Sigmoid colon (tissue), 6 donors: ENCODE measurements at regions not wholly inside any gene's neighbourhood (a gene's known extent, or its start where the extent isn't known, plus 50 kb on each side); places are given as distances from the start of the nearest gene placed in this dataset.

ENCODE experiments used
- DNase-seq: peaks from one replicate; pipeline ENCODE4 v3.0.0-alpha.2; 2019
- H3K27ac ChIP-seq, 4 donors: fragments of 200-600 bp; sonication (generic); one replicate each; pipeline ENCODE4 v1.5.1; 2016 to 2019; ENCODE audit warnings: mild to moderate bottlenecking in 1 of 4
- H3K27me3 ChIP-seq, 3 donors: fragments of 200-600 bp; sonication (generic); one replicate each; pipeline ENCODE4 v1.5.1; 2019; ENCODE audit warnings: mild to moderate bottlenecking in 1 of 3
- H3K36me3 ChIP-seq, 4 donors: fragments of 200-600 bp; sonication (generic); one replicate each; pipeline ENCODE4 v1.5.1; 2016 to 2019
- H3K4me1 ChIP-seq, 4 donors: fragments of 200-600 bp; sonication (generic); one replicate each; pipeline ENCODE4 v1.5.1; 2017 to 2019
- H3K4me3 ChIP-seq, 4 donors: fragments of 200-600 bp; sonication (generic); one replicate each; pipeline ENCODE4 v1.5.1; 2017 to 2019; ENCODE audit warnings: mild to moderate bottlenecking in 2 of 4, moderate library complexity in 1 of 4
- H3K9me3 ChIP-seq, 4 donors: fragments of 200-600 bp in 3 of 4; sonication (generic) in 3 of 4; one replicate each; pipeline versions ENCODE4 v1.5.1 to v1.6.1; 2013 to 2019
- CTCF ChIP-seq, 4 experiments: fragments of 450-650 bp in 3 of 4; fragments of 200-600 bp in 1 of 4; IDR thresholded peaks; one replicate each; pipeline ENCODE4 v1.5.1; 2016 to 2019; ENCODE audit warnings: antibody characterized with exemption in 4 of 4, mild to moderate bottlenecking in 3 of 4, moderate library complexity in 2 of 4
- EP300 ChIP-seq, 4 donors: sonication (generic); formaldehyde crosslinking; IDR thresholded peaks; one replicate each; pipeline ENCODE4 v1.6.1; 2017; ENCODE audit warnings: antibody characterized with exemption in 4 of 4
- POLR2A ChIP-seq, 2 donors: fragments of 450-650 bp; IDR thresholded peaks; one replicate each; pipeline ENCODE4 v1.6.1; 2016; ENCODE audit warnings: antibody characterized with exemption in 2 of 2, mild to moderate bottlenecking in 2 of 2, moderate library complexity in 2 of 2
- POLR2AphosphoS5 ChIP-seq, 4 donors: sonication (generic); formaldehyde crosslinking; IDR thresholded peaks; one replicate each; pipeline ENCODE4 v1.6.1; 2017; ENCODE audit warnings: antibody characterized with exemption in 4 of 4
- WGBS, 2 donors: extraction: QIAGEN DNeasy Blood & Tissue Kit; methylation state at CpG; one replicate each; pipeline ENCODE4 v1.1.7; 2013; 5-methylcytosine and 5-hydroxymethylcytosine counted together
- intact Hi-C: fragments of 100-400 bp; cut with DNase I; formaldehyde crosslinking; loops from one replicate; pipeline ENCODE4 v1.15.1; 2023
- donor health status: healthy with polysubstance abuse.
- donor health status: healthy.

GRCh38 chr2:220117025-220117424, 489.6 kb downstream of the SLC4A3 start:
- Histone ChIP-seq H3K4me1 (no peaks in the 10 kb centered on the region), H3K27ac (no peak overlapping the region), H3K36me3 (no peaks in the 10 kb centered on the region), H3K4me3 (no peak overlapping the region), H3K9me3 (no peaks in the 10 kb centered on the region), H3K27me3 (no peaks in the 10 kb centered on the region)
- no peak for TF ChIP-seq EP300 (IDR thresholded peaks at IDR 0.05)
- DNase-seq = no peak
- 35 to 67% methylated on average over 5 of the region's 5 CpGs for WGBS, 2 donors
- intact Hi-C loops = no loop called here

DNA sequence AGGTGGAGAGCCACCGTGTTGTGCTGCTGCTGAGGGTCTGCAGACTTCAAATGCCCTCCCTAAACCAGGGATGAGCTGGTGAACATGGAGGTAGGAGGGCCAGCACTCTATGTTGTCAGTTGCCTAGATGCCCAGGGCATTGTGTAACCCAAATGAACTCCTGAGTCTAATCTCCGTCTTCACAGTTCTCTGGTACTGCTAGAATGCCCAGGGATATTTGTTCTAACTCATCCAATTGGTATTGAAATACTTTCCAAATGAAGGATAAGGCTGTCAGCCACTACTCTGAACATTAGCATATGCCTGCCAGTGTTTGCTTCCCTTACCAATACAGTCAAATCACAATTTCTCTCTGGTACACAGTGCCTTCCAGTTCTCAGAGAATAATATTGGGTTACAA, 492.6 kb downstream of the SLC4A3 start:
- Histone ChIP-seq H3K27me3 (no peaks in the 10 kb centered on the region), H3K4me3 (no peak overlapping the region), H3K27ac (no peak overlapping the region), H3K9me3 (no peaks in the 10 kb centered on the region), H3K36me3 (no peaks in the 10 kb centered on the region), H3K4me1 (no peaks in the 10 kb centered on the region)
- TF ChIP-seq EP300 (IDR thresholded peaks at IDR 0.05) (no peak), POLR2A (IDR thresholded peaks at IDR 0.05) (no peak), CTCF (IDR thresholded peaks at IDR 0.05) (no peak), POLR2AphosphoS5 (IDR thresholded peaks at IDR 0.05) (no peak)
- no peak for DNase-seq
- intact Hi-C loops = no loop called here
- WGBS, 2 donors = 75 to 80% methylated on average over 2 of the region's 2 CpGs

- 52 to 61% methylated on average over 2 of the region's 2 CpGs for WGBS, 2 donors
- TF ChIP-seq EP300 (IDR thresholded peaks at IDR 0.05) = no peak
- TF ChIP-seq CTCF (IDR thresholded peaks at IDR 0.05) = no peak
- no peak for TF ChIP-seq POLR2A (IDR thresholded peaks at IDR 0.05)
- TF ChIP-seq POLR2AphosphoS5 (IDR thresholded peaks at IDR 0.05) = no peak
- H3K4me1 ChIP-seq = no peaks in the 10 kb centered on the region
- no peaks in the 10 kb centered on the region for H3K9me3 ChIP-seq
- intact Hi-C loops = no loop called here
- no peak overlapping the region for H3K4me3 ChIP-seq
- H3K36me3 ChIP-seq = no peaks in the 10 kb centered on the region
- no peaks in the 10 kb centered on the region for H3K27me3 ChIP-seq
- DNase-seq = no peak
- no peak overlapping the region for H3K27ac ChIP-seq
Observed at GRCh38 chr2:220123751-220124150, 496.3 kb downstream of the SLC4A3 start.

GRCh38 chr2:220125551-220125950, 498.1 kb downstream of the SLC4A3 start:
- Histone ChIP-seq H3K27ac (no peak overlapping the region), H3K27me3 (no peaks in the 10 kb centered on the region), H3K4me3 (no peak overlapping the region), H3K36me3 (no peaks in the 10 kb centered on the region), H3K9me3 (peaks cover 0 to 3% (median 0%) of the 10 kb centered on the region in 4 donors), H3K4me1 (no peaks in the 10 kb centered on the region)
- no peak for DNase-seq
- WGBS, 2 donors = 80 to 86% methylated on average over 8 of the region's 8 CpGs
- intact Hi-C loops = no loop called here
- TF ChIP-seq CTCF (IDR thresholded peaks at IDR 0.05) (no peak), POLR2A (IDR thresholded peaks at IDR 0.05) (no peak), EP300 (IDR thresholded peaks at IDR 0.05) (no peak), POLR2AphosphoS5 (IDR thresholded peaks at IDR 0.05) (no peak)

DNA sequence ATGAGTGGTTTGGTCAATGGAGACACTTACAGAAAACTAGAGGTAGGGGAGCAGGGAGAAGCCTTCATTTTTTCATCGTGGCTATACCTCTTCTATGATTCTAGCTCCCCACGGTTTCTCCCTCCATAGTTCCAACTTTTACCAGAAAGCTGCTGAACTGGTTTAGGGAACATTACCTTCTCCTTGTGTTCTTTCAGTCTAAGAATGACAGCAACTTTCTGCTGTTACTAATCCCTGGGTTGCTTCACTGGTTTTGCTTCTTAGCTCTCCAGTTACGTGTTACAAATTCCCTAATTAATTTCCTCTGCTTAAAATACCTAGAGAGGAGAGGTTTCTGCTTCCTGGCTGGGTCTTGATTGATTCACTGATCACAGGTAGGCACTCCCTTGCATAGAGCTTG, 499.9 kb downstream of the SLC4A3 start:
- DNase-seq = no peak
- intact Hi-C loops = no loop called here
- Histone ChIP-seq H3K36me3 (no peaks in the 10 kb centered on the region), H3K9me3 (peaks cover 0 to 6% (median 0%) of the 10 kb centered on the region in 4 donors), H3K27me3 (no peaks in the 10 kb centered on the region), H3K4me1 (no peaks in the 10 kb centered on the region), H3K27ac (no peak overlapping the region), H3K4me3 (no peak overlapping the region)
- WGBS, 2 donors = 72% methylated on average over 3 of the region's 3 CpGs
- TF ChIP-seq POLR2A (IDR thresholded peaks at IDR 0.05) (no peak), EP300 (IDR thresholded peaks at IDR 0.05) (no peak), CTCF (IDR thresholded peaks at IDR 0.05) (no peak), POLR2AphosphoS5 (IDR thresholded peaks at IDR 0.05) (no peak)
